GM12875 (cell line): ENCODE measurements at regions not wholly inside any gene's neighbourhood (a gene's known extent, or its start where the extent isn't known, plus 50 kb on each side); places are given as distances from the start of the nearest gene placed in this dataset.

Source experiments
- H3K4me3 ChIP-seq: one replicate; pipeline ENCODE4 v1.5.1; 2011; ENCODE audit warnings: low read depth, low read length, control low read depth
- TF ChIP-seq, protein P1 (sequence below): IDR thresholded peaks from 2 replicates; pipeline ENCODE4 v1.5.1; 2011; ENCODE audit warnings: low read depth, mild to moderate bottlenecking, control low read depth, inconsistent platforms, low read length, moderate library complexity, borderline replicate concordance; ENCODE audit not compliant: insufficient read depth

DNA sequence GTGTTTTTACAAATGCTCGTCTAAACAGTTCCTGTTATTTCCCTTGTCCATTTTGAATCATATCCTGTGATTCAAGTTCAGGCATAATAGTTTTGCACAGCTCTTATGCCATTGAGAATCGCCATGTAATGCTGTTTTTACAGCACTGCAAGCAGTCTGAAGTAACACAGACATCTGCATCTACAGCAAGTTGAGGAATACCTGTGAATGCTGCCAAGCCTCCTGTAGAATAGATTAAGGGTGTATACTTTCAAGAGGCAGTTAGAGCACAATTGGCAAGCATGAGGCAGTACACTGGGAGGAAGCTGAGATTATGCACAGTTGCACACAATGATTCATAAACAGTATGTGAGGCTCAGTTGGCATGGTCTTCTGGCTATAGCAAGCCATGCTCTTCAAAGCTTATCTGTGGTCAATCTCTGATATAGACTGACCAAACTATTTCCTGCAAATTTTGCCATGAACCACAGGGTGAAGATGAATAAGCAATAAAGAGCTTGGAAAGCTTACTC is 121.9 kb upstream of the AKR1E2 start:
- H3K4me3 ChIP-seq = no peak overlapping the region
- TF ChIP-seq, protein P1, sequence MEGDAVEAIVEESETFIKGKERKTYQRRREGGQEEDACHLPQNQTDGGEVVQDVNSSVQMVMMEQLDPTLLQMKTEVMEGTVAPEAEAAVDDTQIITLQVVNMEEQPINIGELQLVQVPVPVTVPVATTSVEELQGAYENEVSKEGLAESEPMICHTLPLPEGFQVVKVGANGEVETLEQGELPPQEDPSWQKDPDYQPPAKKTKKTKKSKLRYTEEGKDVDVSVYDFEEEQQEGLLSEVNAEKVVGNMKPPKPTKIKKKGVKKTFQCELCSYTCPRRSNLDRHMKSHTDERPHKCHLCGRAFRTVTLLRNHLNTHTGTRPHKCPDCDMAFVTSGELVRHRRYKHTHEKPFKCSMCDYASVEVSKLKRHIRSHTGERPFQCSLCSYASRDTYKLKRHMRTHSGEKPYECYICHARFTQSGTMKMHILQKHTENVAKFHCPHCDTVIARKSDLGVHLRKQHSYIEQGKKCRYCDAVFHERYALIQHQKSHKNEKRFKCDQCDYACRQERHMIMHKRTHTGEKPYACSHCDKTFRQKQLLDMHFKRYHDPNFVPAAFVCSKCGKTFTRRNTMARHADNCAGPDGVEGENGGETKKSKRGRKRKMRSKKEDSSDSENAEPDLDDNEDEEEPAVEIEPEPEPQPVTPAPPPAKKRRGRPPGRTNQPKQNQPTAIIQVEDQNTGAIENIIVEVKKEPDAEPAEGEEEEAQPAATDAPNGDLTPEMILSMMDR = no peak

DNA sequence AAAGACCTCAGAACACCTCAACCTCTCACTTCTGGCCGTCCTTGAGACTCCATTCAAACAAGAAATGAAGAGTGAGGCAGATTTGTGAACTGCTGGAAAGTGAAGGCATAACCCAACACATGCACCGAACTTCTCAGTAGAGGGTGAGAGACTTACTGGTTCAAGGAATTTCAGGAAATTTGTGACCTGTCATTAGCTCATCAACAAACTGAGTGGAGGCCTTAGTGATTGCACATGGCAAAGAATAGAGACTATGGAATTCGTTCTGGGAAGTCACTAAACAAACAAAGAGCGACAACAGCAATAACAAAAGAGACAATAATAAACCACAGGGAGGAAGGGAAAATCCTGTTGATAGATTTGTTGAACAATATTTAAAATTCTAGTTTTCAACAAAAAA is 125.0 kb upstream of the AKR1E2 start:
- H3K4me3 ChIP-seq = no peak overlapping the region
- TF ChIP-seq, protein P1 = no peak

DNA sequence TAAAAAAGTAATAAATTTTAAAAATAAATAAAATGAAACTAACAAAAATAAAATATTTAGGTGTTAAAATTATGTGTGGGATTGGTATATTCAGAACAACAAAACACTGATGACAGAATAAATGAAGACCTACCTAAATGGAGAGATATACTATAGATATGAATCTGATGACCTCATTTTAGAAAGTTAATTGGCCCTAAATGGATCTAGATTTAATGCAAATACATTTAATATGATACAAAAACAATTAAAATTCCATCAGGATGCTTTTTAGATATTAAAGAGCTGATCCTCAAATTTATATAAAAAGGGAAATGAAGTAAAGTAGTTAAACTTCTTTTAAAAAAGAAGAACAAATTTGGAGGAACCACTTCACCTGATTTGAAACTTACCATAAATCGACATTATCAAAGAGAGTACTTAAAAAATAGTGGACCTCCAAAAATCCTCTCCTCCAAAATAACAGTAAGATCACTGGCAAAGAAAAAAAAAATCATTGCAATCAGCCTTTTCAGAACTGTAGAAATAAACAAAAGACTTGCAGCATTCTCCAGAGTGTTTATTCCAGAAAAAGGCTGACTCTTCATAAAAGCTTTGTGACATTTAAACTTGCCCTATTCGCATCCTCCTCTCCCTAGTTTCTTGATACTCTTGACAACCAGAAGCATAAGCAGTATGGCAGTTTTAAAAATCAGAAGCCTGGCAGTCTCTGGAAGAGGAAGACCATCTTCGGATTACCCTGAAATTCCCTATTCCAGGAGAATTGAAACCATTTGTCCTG is 125.9 kb upstream of the AKR1E2 start:
- TF ChIP-seq, protein P1 = no peak

DNA sequence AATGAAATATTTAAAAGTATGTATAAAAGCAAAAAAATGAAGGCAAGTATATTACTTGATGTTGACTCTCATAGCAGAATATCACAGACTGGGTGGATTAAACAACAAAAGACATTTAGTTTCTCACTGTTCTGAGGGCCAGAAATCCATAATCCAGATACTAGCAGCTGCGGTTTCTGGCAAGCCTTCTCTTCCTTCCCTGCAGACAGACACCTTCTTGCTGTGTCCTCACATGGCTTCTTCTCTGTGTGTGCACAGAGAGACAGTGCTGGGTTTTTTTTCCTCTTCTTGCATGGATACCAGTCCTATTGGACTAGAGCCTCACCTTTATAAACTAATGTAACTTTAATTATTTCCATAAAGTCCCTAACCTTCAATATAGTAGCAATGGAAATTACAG is 127.9 kb upstream of the AKR1E2 start:
- H3K4me3 ChIP-seq = no peak overlapping the region
- TF ChIP-seq, protein P1 = no peak

More for the DNA sequence above, 125.9 kb upstream of the AKR1E2 start:
- H3K4me3 ChIP-seq = no peak overlapping the region

DNA sequence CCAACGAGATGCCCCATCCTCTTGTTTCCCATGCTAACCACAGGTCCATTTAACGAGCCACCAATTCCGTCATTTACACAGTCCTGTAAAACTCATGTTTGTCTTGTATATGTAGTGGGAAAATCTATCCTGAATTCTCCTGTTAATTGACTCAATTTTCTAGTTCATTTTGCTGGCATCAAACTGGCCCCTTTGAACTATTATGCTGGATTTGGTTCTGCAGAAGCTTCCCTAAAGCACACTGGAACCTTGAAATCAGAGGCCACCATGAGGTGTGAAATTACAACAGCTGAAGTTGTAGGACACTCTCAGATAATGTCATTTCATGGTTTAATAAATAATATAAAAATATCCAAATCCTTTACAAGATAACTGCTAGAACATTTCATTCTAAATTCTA is 129.8 kb upstream of the AKR1E2 start:
- TF ChIP-seq, protein P1 = no peak
- H3K4me3 ChIP-seq = no peak overlapping the region

DNA sequence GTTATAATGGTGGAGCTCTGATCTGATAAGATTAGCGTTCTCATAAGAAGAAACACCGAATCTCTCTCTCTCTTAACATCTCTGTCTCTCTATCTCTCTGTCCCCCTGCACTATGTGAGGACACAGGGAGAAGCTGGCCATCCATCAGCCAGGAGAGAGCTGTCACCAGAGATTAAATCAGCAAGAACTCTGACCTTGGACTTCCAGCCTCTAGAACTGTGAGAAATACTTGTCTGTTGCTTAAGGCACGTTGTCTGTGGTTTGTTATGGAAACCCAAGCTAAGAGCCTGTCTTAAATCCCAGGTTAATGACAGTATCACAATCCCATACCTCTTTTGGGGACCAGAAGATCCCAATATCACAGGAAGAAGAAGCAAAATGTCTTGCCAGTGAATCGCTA is 132.0 kb upstream of the AKR1E2 start:
- TF ChIP-seq, protein P1 = no peak

DNA sequence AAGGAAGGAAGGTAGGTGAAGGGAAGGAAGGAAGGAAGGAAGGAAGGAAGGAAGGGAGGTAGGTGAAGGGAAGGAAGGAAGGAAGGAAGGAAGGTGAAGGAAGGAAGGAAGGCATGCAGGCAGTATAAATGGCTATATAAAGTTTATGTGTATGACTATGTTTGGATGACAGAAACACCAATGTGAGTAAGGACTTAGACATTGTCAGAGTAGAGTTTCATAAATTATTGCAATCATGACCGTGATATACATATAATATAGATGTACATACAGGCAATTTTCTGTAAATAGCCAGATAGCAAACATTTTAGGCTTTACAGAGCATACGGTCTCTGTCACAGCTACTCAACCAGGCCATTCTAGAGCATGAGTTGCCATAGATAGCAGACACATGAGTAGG is 133.8 kb upstream of the AKR1E2 start:
- no peak overlapping the region for H3K4me3 ChIP-seq
- TF ChIP-seq, protein P1 = no peak

More for the DNA sequence above, 132.0 kb upstream of the AKR1E2 start:
- H3K4me3 ChIP-seq = no peak overlapping the region
